WTC11 (cell line): ENCODE measurements at regions not wholly inside any gene's neighbourhood (a gene's known extent, or its start where the extent isn't known, plus 50 kb on each side); places are given as distances from the start of the nearest gene placed in this dataset.

Experiments
- ATAC-seq: fragments of 200-7000 bp; cut with Tn5 transposase; 2 replicates; pipeline ENCODE4 v1.10.0; 2021; ENCODE audit warnings: mild to moderate bottlenecking, moderate library complexity
- CTCF ChIA-PET: fragments of 300-600 bp; sonication (Branson Sonifier 250); formaldehyde crosslinking; loops from one replicate; lab custom pipeline; 2021; ENCODE audit warnings: antibody characterized with exemption; lab: Charles Lee
- POLR2A ChIA-PET: fragments of 350-600 bp; sonication (Branson Sonifier 250); formaldehyde crosslinking; loops from one replicate; lab custom pipeline; 2021; ENCODE audit warnings: antibody characterized with exemption; lab: Charles Lee
- DNase-seq: peaks from one replicate; pipeline ENCODE4 v3.0.0; 2021; ENCODE audit warnings: low spot score
- H3K27ac Mint-ChIP-seq: 2 replicates; pipeline ENCODE4 v1.8.0; 2021; ENCODE audit warnings: mixed read lengths
- H3K27me3 Mint-ChIP-seq: 2 replicates; pipeline ENCODE4 v1.8.0; 2021; ENCODE audit warnings: low read depth, mild to moderate bottlenecking, moderate library complexity, mixed read lengths
- H3K36me3 Mint-ChIP-seq: 2 replicates; pipeline ENCODE4 v1.8.0; 2021; ENCODE audit warnings: mixed read lengths
- H3K4me1 Mint-ChIP-seq: 2 replicates; pipeline ENCODE4 v1.8.0; 2022; ENCODE audit warnings: mixed read lengths
- H3K4me3 Mint-ChIP-seq: 2 replicates; pipeline ENCODE4 v1.8.0; 2021; ENCODE audit warnings: mild to moderate bottlenecking, moderate library complexity, mixed read lengths
- H3K9me3 Mint-ChIP-seq: 2 replicates; pipeline ENCODE4 v1.8.0; 2021; ENCODE audit warnings: mixed read lengths
- ARID4B ChIP-seq: sonication (generic); formaldehyde crosslinking; IDR thresholded peaks from 2 replicates; pipeline ENCODE4 v1.8.0; 2023; ENCODE audit warnings: missing genetic modification reagents, mild to moderate bottlenecking, borderline replicate concordance
- CBFB ChIP-seq: sonication (generic); formaldehyde crosslinking; IDR thresholded peaks from 2 replicates; pipeline ENCODE4 v1.8.1; 2022; ENCODE audit warnings: mild to moderate bottlenecking, low read depth, missing genetic modification reagents
- E2F5 ChIP-seq: sonication (generic); formaldehyde crosslinking; IDR thresholded peaks from 2 replicates; pipeline ENCODE4 v1.8.1; 2022; ENCODE audit warnings: mild to moderate bottlenecking, moderate library complexity, missing genetic modification reagents
- FOXJ3 ChIP-seq: sonication (generic); formaldehyde crosslinking; IDR thresholded peaks from 2 replicates; pipeline ENCODE4 v1.9.0; 2021; ENCODE audit warnings: missing genetic modification reagents, mild to moderate bottlenecking, borderline replicate concordance
- FOXP1 ChIP-seq: sonication (generic); formaldehyde crosslinking; IDR thresholded peaks from 2 replicates; pipeline ENCODE4 v1.8.0; 2022; ENCODE audit warnings: missing genetic modification reagents, mild to moderate bottlenecking, moderate library complexity, borderline replicate concordance
- GTF2I ChIP-seq: fragments of 250-450 bp; sonication (Bioruptor Pico); conservative IDR thresholded peaks from 2 replicates; pipeline ENCODE4 v1.4.0; 2021; ENCODE audit warnings: mild to moderate bottlenecking
- HMGA2 ChIP-seq: fragments of 250-450 bp; sonication (Bioruptor Pico); IDR thresholded peaks from 2 replicates; pipeline ENCODE4 v1.4.0; 2021; ENCODE audit warnings: mild to moderate bottlenecking, moderate library complexity
- HMGXB4 ChIP-seq: sonication (generic); formaldehyde crosslinking; IDR thresholded peaks from 2 replicates; pipeline ENCODE4 v1.8.1; 2023; ENCODE audit warnings: mild to moderate bottlenecking, moderate library complexity, missing genetic modification reagents
- IRF2 ChIP-seq: sonication (generic); formaldehyde crosslinking; IDR thresholded peaks from 2 replicates; pipeline ENCODE4 v1.8.0; 2022; ENCODE audit warnings: low read depth, missing genetic modification reagents, borderline replicate concordance
- MLX ChIP-seq: sonication (generic); formaldehyde crosslinking; IDR thresholded peaks from 2 replicates; pipeline ENCODE4 v1.8.1; 2023; ENCODE audit warnings: mild to moderate bottlenecking, missing genetic modification reagents, moderate library complexity
- PRDM15 ChIP-seq: sonication (generic); formaldehyde crosslinking; IDR thresholded peaks from 2 replicates; pipeline ENCODE4 v1.8.0; 2022; ENCODE audit warnings: missing genetic modification reagents
- PREB ChIP-seq: sonication (generic); formaldehyde crosslinking; IDR thresholded peaks from 2 replicates; pipeline ENCODE4 v1.8.1; 2022; ENCODE audit warnings: mild to moderate bottlenecking, missing genetic modification reagents, moderate library complexity, borderline replicate concordance
- TEAD1 ChIP-seq: sonication (generic); formaldehyde crosslinking; IDR thresholded peaks from 2 replicates; pipeline ENCODE4 v1.8.0; 2022; ENCODE audit warnings: mild to moderate bottlenecking, missing genetic modification reagents
- TP53 ChIP-seq: sonication (generic); formaldehyde crosslinking; IDR thresholded peaks from 2 replicates; pipeline ENCODE4 v1.8.1; 2023; ENCODE audit warnings: mild to moderate bottlenecking, missing genetic modification reagents
- ZBTB43 ChIP-seq: sonication (generic); formaldehyde crosslinking; IDR thresholded peaks from 2 replicates; pipeline ENCODE4 v1.8.1; 2023; ENCODE audit warnings: mild to moderate bottlenecking, missing genetic modification reagents
- ZNF138 ChIP-seq: sonication (generic); formaldehyde crosslinking; conservative IDR thresholded peaks from 2 replicates; pipeline ENCODE4 v1.8.1; 2022; ENCODE audit warnings: mild to moderate bottlenecking, moderate library complexity, missing genetic modification reagents
- ZNF219 ChIP-seq: sonication (generic); formaldehyde crosslinking; IDR thresholded peaks from 2 replicates; pipeline ENCODE4 v1.8.0; 2023; ENCODE audit warnings: missing genetic modification reagents, mild to moderate bottlenecking, borderline replicate concordance

GRCh38 chr16:54813778-54814177 is 116.9 kb upstream of the IRX5 start:
- TF ChIP-seq FOXP1 (no peak), TP53 (CRISPR knock-in tag) (no peak), ARID4B (CRISPR knock-in tag) (no peak), PREB (CRISPR knock-in tag) (no peak), HMGXB4 (CRISPR knock-in tag) (no peak), TEAD1 (CRISPR knock-in tag) (no peak), ZNF138 (CRISPR knock-in tag) (no peak), FOXJ3 (CRISPR knock-in tag) (no peak), MLX (CRISPR knock-in tag) (no peak), IRF2 (CRISPR knock-in tag) (no peak)
- no peak overlapping the region for H3K27ac Mint-ChIP-seq
- no peak for DNase-seq
- CTCF ChIA-PET: no interaction called here
- no peaks in the 10 kb centered on the region for H3K27me3 Mint-ChIP-seq
- POLR2A ChIA-PET: no interaction called here
- H3K9me3 Mint-ChIP-seq: no peaks in the 10 kb centered on the region
- ATAC-seq: no peak
- no peaks in the 10 kb centered on the region for H3K36me3 Mint-ChIP-seq
- peaks cover 36% of the 10 kb centered on the region for H3K4me1 Mint-ChIP-seq
- no peak overlapping the region for H3K4me3 Mint-ChIP-seq

GRCh38 chr16:54812229-54812628 is 118.4 kb upstream of the IRX5 start:
- no peaks in the 10 kb centered on the region for H3K9me3 Mint-ChIP-seq
- ChIA-PET POLR2A (no interaction called here), CTCF (no interaction called here)
- H3K4me1 Mint-ChIP-seq: peaks cover 22% of the 10 kb centered on the region
- no peaks in the 10 kb centered on the region for H3K36me3 Mint-ChIP-seq
- H3K27ac Mint-ChIP-seq: no peak overlapping the region
- DNase-seq (no peak), ATAC-seq (no peak)
- no peaks in the 10 kb centered on the region for H3K27me3 Mint-ChIP-seq
- no peak overlapping the region for H3K4me3 Mint-ChIP-seq
- TF ChIP-seq PRDM15 (CRISPR knock-in tag): no peak
- TF ChIP-seq PREB (CRISPR knock-in tag): no peak
- no peak for TF ChIP-seq E2F5 (CRISPR knock-in tag)
- TF ChIP-seq HMGA2: no peak
- no peak for TF ChIP-seq GTF2I (CRISPR knock-in tag)
- TF ChIP-seq CBFB (CRISPR knock-in tag): no peak
- TF ChIP-seq ZNF219 (CRISPR knock-in tag): no peak
- no peak for TF ChIP-seq ZBTB43
